SK-N-MC (cell line): ENCODE measurements at regions not wholly inside any gene's neighbourhood (a gene's known extent, or its start where the extent isn't known, plus 50 kb on each side); places are given as distances from the start of the nearest gene placed in this dataset.

ENCODE experiments used
- DNase-seq: peaks from one replicate; pipeline ENCODE4 v3.0.0-alpha.2; 2011; ENCODE audit warnings: low read depth, low spot score
- H3K27ac ChIP-seq: fragments of 200-600 bp; sonication (generic); 2 replicates; pipeline ENCODE4 v1.5.1; 2016; ENCODE audit warnings: mixed run types
- H3K36me3 ChIP-seq: fragments of 200-600 bp; sonication (generic); 2 replicates; pipeline ENCODE4 v1.6.1; 2017; ENCODE audit warnings: antibody characterized with exemption, low read length, mixed read lengths; ENCODE audit not compliant: insufficient read depth
- H3K4me3 ChIP-seq: fragments of 200-600 bp; sonication (generic); 2 replicates; pipeline ENCODE4 v1.5.1; 2016
- H3K9ac ChIP-seq: fragments of 200-600 bp; sonication (generic); 2 replicates; pipeline ENCODE4 v1.8.0; 2017; ENCODE audit warnings: mixed run types, mixed read lengths; ENCODE audit not compliant: insufficient read length
- H3K9me3 ChIP-seq: fragments of 200-600 bp; sonication (generic); 2 replicates; pipeline ENCODE4 v1.6.1; 2017; ENCODE audit warnings: low read depth, mild to moderate bottlenecking, antibody characterized with exemption, low read length, moderate library complexity, mixed read lengths
- EZH2 ChIP-seq: fragments of 200-600 bp; sonication (generic); IDR thresholded peaks from one replicate; pipeline ENCODE4 v1.6.1; 2017; ENCODE audit warnings: antibody characterized with exemption
- FOXP2 ChIP-seq: optimal IDR thresholded peaks from 2 replicates; pipeline ENCODE3; 2011; ENCODE audit warnings: mild to moderate bottlenecking, moderate library complexity; ENCODE audit not compliant: insufficient read depth; ENCODE audit errors: extremely low read length, control extremely low read depth
- POLR2AphosphoS5 ChIP-seq: IDR thresholded peaks from 2 replicates; pipeline ENCODE4 v1.6.1; 2012; ENCODE audit warnings: mild to moderate bottlenecking, low read depth, low read length, borderline replicate concordance

- no peak for DNase-seq
- Histone ChIP-seq H3K4me3 (no peak overlapping the region), H3K9ac (no peak overlapping the region), H3K27ac (no peak overlapping the region), H3K9me3 (no peaks in the 10 kb centered on the region), H3K36me3 (no peaks in the 10 kb centered on the region)
- TF ChIP-seq EZH2, result no peak
- TF ChIP-seq POLR2AphosphoS5, result no peak
- TF ChIP-seq FOXP2, result no peak
Measured at GRCh38 chr1:168392958-168393549, 112.4 kb downstream of the TBX19 start.

- Histone ChIP-seq H3K36me3 (no peaks in the 10 kb centered on the region), H3K27ac (no peak overlapping the region), H3K9ac (no peak overlapping the region), H3K4me3 (no peak overlapping the region), H3K9me3 (no peaks in the 10 kb centered on the region)
- no peak for TF ChIP-seq EZH2
- TF ChIP-seq POLR2AphosphoS5, result no peak
- TF ChIP-seq FOXP2, result no peak
- no peak for DNase-seq
Measured at GRCh38 chr1:168391851-168392681, 111.4 kb downstream of the TBX19 start.

DNA sequence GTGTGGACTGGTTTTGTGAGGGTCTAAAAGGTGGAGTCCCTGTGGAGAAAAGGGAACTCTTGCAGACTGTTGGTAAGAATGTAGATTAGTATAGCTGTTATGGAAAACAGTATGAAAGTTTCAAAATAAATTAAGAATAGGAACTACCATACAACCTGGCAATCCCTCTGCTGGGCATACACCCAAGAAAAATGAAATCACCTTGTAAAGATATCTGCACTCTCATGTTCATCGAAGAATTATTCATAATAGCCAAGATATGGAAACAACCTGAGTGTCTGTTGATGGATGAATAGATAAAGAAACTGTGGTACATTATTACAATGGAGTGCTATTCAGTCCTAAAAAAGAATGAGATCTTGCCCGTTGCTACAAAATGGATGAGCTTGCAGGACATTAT, 109.6 kb downstream of the TBX19 start:
- Histone ChIP-seq H3K36me3 (no peaks in the 10 kb centered on the region), H3K9me3 (no peaks in the 10 kb centered on the region), H3K27ac (no peak overlapping the region), H3K9ac (no peak overlapping the region), H3K4me3 (no peak overlapping the region)
- no peak for TF ChIP-seq FOXP2
- TF ChIP-seq POLR2AphosphoS5, result no peak
- TF ChIP-seq EZH2, result no peak
- DNase-seq, result no peak

DNA sequence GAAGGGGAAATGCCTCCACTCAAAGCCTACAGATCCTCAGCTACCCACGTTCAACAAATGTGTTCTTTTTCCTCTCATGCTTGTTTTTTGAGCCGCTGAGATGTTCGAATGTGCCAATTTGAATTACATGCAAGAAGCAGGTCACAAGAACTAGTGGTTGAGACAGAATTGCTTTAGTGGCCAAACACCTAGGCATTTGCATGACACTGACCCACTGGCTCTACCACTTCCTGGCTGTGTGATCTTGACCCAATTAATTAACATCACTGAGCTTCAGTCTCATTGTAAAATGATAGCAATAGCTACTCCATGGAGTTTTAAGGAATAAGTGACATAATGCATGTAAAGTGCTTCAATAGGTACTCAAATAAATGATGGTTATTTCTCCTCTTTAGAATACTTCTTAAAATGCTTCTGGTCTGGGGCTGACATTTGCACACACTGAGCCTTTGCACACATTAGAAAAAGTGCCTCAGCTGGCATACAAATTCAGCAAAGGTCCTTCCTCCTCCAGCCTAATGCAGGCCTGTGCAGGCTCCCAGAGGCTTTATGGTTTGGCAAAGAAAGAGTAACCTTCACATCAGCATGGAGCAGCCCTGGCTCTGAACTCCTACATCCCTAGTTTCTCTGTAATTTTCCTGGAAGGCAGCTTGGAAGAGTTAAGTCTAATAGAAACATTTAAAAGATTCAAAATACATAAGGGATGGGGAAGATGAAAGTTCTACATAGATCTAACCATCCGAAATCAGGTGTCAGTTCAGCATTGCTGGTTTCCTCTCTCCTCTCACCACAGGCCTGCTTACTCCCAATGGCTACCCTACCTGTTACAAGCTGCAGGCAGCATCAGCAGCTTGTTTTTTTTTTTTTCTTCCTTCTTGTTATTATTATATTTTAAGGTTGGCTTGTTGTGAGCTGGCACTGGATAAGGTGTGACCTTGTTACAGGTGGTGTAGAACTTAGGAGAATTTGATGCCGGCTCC, 107.4 kb downstream of the TBX19 start:
- H3K4me3 ChIP-seq, result no peak overlapping the region
- H3K27ac ChIP-seq, result no peak overlapping the region
- no peak for TF ChIP-seq EZH2
- no peak for DNase-seq
- no peaks in the 10 kb centered on the region for H3K9me3 ChIP-seq
- H3K9ac ChIP-seq, result no peak overlapping the region
- no peaks in the 10 kb centered on the region for H3K36me3 ChIP-seq

GRCh38 chr1:168386949-168387586, 106.4 kb downstream of the TBX19 start:
- Histone ChIP-seq H3K9me3 (no peaks in the 10 kb centered on the region), H3K9ac (no peak overlapping the region), H3K27ac (no peak overlapping the region), H3K4me3 (no peak overlapping the region), H3K36me3 (no peaks in the 10 kb centered on the region)
- TF ChIP-seq FOXP2 (no peak), POLR2AphosphoS5 (no peak), EZH2 (no peak)
- DNase-seq, result no peak

DNA sequence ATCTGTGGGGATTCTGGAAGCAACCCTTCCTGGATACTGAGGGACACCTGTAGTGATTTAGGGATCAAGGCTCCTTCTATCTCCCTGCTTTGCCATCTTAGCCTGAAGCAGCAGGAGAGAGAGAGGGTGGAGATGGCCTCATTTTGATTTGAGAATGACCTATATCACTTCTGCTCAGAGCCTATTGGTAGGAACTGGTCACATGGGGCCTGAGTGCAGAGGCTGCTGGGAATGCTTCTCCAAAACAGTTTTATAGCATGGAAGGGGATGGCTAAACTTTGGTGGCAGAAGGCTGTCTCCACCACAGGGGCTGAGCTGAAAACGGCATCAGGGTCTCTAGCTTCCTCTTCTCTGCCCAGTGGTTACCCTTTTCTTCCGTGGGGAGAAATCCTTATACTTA, 105.8 kb downstream of the TBX19 start:
- H3K9me3 ChIP-seq, result no peaks in the 10 kb centered on the region
- no peaks in the 10 kb centered on the region for H3K36me3 ChIP-seq
- no peak overlapping the region for H3K4me3 ChIP-seq
- TF ChIP-seq POLR2AphosphoS5, result no peak
- TF ChIP-seq EZH2, result no peak
- no peak for TF ChIP-seq FOXP2
- H3K9ac ChIP-seq, result no peak overlapping the region
- no peak overlapping the region for H3K27ac ChIP-seq
- no peak for DNase-seq

GRCh38 chr1:168381850-168382249, 101.2 kb downstream of the TBX19 start:
- H3K4me3 ChIP-seq, result no peak overlapping the region
- DNase-seq, result no peak
- no peak overlapping the region for H3K27ac ChIP-seq
- TF ChIP-seq EZH2 (no peak), FOXP2 (no peak), POLR2AphosphoS5 (no peak)
- H3K36me3 ChIP-seq, result no peaks in the 10 kb centered on the region
- H3K9ac ChIP-seq, result no peak overlapping the region
- no peaks in the 10 kb centered on the region for H3K9me3 ChIP-seq

- no peaks in the 10 kb centered on the region for H3K9me3 ChIP-seq
- H3K4me3 ChIP-seq, result no peak overlapping the region
- TF ChIP-seq FOXP2, result no peak
- no peak overlapping the region for H3K27ac ChIP-seq
- no peaks in the 10 kb centered on the region for H3K36me3 ChIP-seq
- no peak for DNase-seq
- H3K9ac ChIP-seq, result no peak overlapping the region
Measured at GRCh38 chr1:168380945-168381344, 100.3 kb downstream of the TBX19 start.
